Muscle of leg (tissue), 3 donors: ENCODE measurements at regions not wholly inside any gene's neighbourhood (a gene's known extent, or its start where the extent isn't known, plus 50 kb on each side); places are given as distances from the start of the nearest gene placed in this dataset.

Experiments
- DNase-seq: peaks from one replicate; pipeline ENCODE4 v3.0.0; 2013
- H3K27ac ChIP-seq: one replicate; pipeline ENCODE4 v1.5.1; 2013; ENCODE audit warnings: mild to moderate bottlenecking, low read length, control low read depth
- H3K27me3 ChIP-seq: one replicate; pipeline ENCODE4 v1.6.1; 2013; ENCODE audit warnings: low read length; ENCODE audit not compliant: control insufficient read depth, insufficient read depth
- H3K36me3 ChIP-seq: one replicate; pipeline ENCODE4 v1.6.1; 2013; ENCODE audit warnings: low read length; ENCODE audit not compliant: control insufficient read depth, insufficient read depth
- H3K4me1 ChIP-seq: one replicate; pipeline ENCODE4 v1.6.1; 2013; ENCODE audit warnings: low read length; ENCODE audit not compliant: control insufficient read depth, insufficient read depth
- H3K4me3 ChIP-seq: one replicate; pipeline ENCODE4 v1.5.1; 2013; ENCODE audit warnings: low read length, control low read depth
- H3K9me3 ChIP-seq: replicated peaks from 2 replicates; pipeline ENCODE4 v1.6.1; 2013; ENCODE audit warnings: low read depth, low read length; ENCODE audit not compliant: control insufficient read depth
- WGBS: methylation state at CpG from one replicate; pipeline ENCODE4 v1.1.5; 2013; ENCODE audit warnings: missing lambda C conversion rate; ENCODE audit not compliant: insufficient coverage; 5-methylcytosine and 5-hydroxymethylcytosine counted together

GRCh38 chr11:134505125-134505524 is 93.1 kb upstream of the B3GAT1 start:
- WGBS: no CpG with 5 or more reads among the region's 3 CpGs
- H3K4me1 ChIP-seq: no peaks in the 10 kb centered on the region
- H3K27ac ChIP-seq: no peak overlapping the region
- peaks cover 6% of the 10 kb centered on the region for H3K27me3 ChIP-seq
- no peaks in the 10 kb centered on the region for H3K9me3 ChIP-seq
- no peak overlapping the region for H3K4me3 ChIP-seq
- no peak for DNase-seq
- H3K36me3 ChIP-seq: no peaks in the 10 kb centered on the region

GRCh38 chr11:134504146-134504905 is 92.3 kb upstream of the B3GAT1 start:
- no peak for DNase-seq
- Histone ChIP-seq H3K27me3 (peaks cover 6% of the 10 kb centered on the region), H3K9me3 (no peaks in the 10 kb centered on the region), H3K4me3 (no peak overlapping the region), H3K4me1 (no peaks in the 10 kb centered on the region), H3K27ac (no peak overlapping the region), H3K36me3 (no peaks in the 10 kb centered on the region)
- WGBS: 76% methylated on average over 15 of the region's 16 CpGs

- no peaks in the 10 kb centered on the region for H3K36me3 ChIP-seq
- peaks cover 6% of the 10 kb centered on the region for H3K27me3 ChIP-seq
- no peak for DNase-seq
- no peaks in the 10 kb centered on the region for H3K9me3 ChIP-seq
- 95% methylated on average over 11 of the region's 16 CpGs for WGBS
- H3K4me3 ChIP-seq: no peak overlapping the region
- no peaks in the 10 kb centered on the region for H3K4me1 ChIP-seq
- H3K27ac ChIP-seq: no peak overlapping the region
These were observed 91.6 kb upstream of the B3GAT1 start for GRCh38 chr11:134503596-134503995.

- WGBS: 29% methylated on average over 20 of the region's 21 CpGs
- Histone ChIP-seq H3K9me3 (no peaks in the 10 kb centered on the region), H3K27ac (no peak overlapping the region), H3K4me1 (no peaks in the 10 kb centered on the region), H3K27me3 (peaks cover 6% of the 10 kb centered on the region), H3K4me3 (no peak overlapping the region), H3K36me3 (no peaks in the 10 kb centered on the region)
- DNase-seq: no peak
These were observed 91.1 kb upstream of the B3GAT1 start for GRCh38 chr11:134503100-134503499.

- Histone ChIP-seq H3K4me1 (no peaks in the 10 kb centered on the region), H3K9me3 (no peaks in the 10 kb centered on the region), H3K27me3 (peaks cover 6% of the 10 kb centered on the region), H3K36me3 (no peaks in the 10 kb centered on the region), H3K27ac (no peak overlapping the region), H3K4me3 (no peak overlapping the region)
- DNase-seq: no peak
- WGBS: 51% methylated on average over 4 of the region's 5 CpGs
These were observed 90.1 kb upstream of the B3GAT1 start for GRCh38 chr11:134502153-134502550.

- H3K4me1 ChIP-seq: no peaks in the 10 kb centered on the region
- no peak overlapping the region for H3K27ac ChIP-seq
- no peak for DNase-seq
- 64% methylated on average over 14 of the region's 16 CpGs for WGBS
- no peak overlapping the region for H3K4me3 ChIP-seq
- no peaks in the 10 kb centered on the region for H3K9me3 ChIP-seq
- H3K36me3 ChIP-seq: no peaks in the 10 kb centered on the region
- H3K27me3 ChIP-seq: peaks cover 6% of the 10 kb centered on the region
These were observed 89.5 kb upstream of the B3GAT1 start for GRCh38 chr11:134501406-134502152.

GRCh38 chr11:134500621-134501020 is 88.6 kb upstream of the B3GAT1 start:
- DNase-seq: no peak
- H3K27me3 ChIP-seq: peaks cover 3% of the 10 kb centered on the region
- no peaks in the 10 kb centered on the region for H3K9me3 ChIP-seq
- H3K4me3 ChIP-seq: no peak overlapping the region
- no peaks in the 10 kb centered on the region for H3K36me3 ChIP-seq
- H3K27ac ChIP-seq: no peak overlapping the region
- H3K4me1 ChIP-seq: no peaks in the 10 kb centered on the region
- WGBS: 80% methylated on average over 5 of the region's 8 CpGs

- peak; percentile 33 for DNase-seq
- Histone ChIP-seq H3K36me3 (no peaks in the 10 kb centered on the region), H3K27ac (no peak overlapping the region), H3K4me1 (no peaks in the 10 kb centered on the region), H3K9me3 (no peaks in the 10 kb centered on the region), H3K4me3 (no peak overlapping the region), H3K27me3 (peaks cover 3% of the 10 kb centered on the region)
- WGBS: 78% methylated on average over 7 of the region's 8 CpGs
These were observed 87.9 kb upstream of the B3GAT1 start for GRCh38 chr11:134499990-134500389.

- H3K4me3 ChIP-seq: no peak overlapping the region
- H3K36me3 ChIP-seq: no peaks in the 10 kb centered on the region
- peaks cover 3% of the 10 kb centered on the region for H3K27me3 ChIP-seq
- no peak overlapping the region for H3K27ac ChIP-seq
- no peaks in the 10 kb centered on the region for H3K4me1 ChIP-seq
- DNase-seq: no peak
- no peaks in the 10 kb centered on the region for H3K9me3 ChIP-seq
- WGBS: 92% methylated on average over 14 of the region's 19 CpGs
These were observed 86.5 kb upstream of the B3GAT1 start for GRCh38 chr11:134498326-134499139.

GRCh38 chr11:134497586-134497985 is 85.5 kb upstream of the B3GAT1 start:
- no peaks in the 10 kb centered on the region for H3K4me1 ChIP-seq
- no peaks in the 10 kb centered on the region for H3K36me3 ChIP-seq
- H3K27me3 ChIP-seq: peaks cover 3% of the 10 kb centered on the region
- H3K27ac ChIP-seq: no peak overlapping the region
- 37% methylated on average over 4 of the region's 5 CpGs for WGBS
- H3K9me3 ChIP-seq: no peaks in the 10 kb centered on the region
- no peak overlapping the region for H3K4me3 ChIP-seq
- DNase-seq: no peak
